PC-3 (cell line): ENCODE measurements at regions not wholly inside any gene's neighbourhood (a gene's known extent, or its start where the extent isn't known, plus 50 kb on each side); places are given as distances from the start of the nearest gene placed in this dataset.
A peak's percentile ranks its signal among the peaks of the same experiment; 100 is the strongest.

ENCODE experiments used
- ATAC-seq: fragments of 200-7000 bp; cut with Tn5 transposase; 2 replicates; pipeline ENCODE4 v1.9.1; 2020; ENCODE audit warnings: mild to moderate bottlenecking, moderate library complexity
- BruUV-seq: library from RNA; stranded (reverse); fragments of 400-500 nt; replicated peaks from 2 replicates; lab custom pipeline; 2021; lab: Mats Ljungman, UMichigan
- CTCF ChIA-PET: fragments of 300-600 bp; sonication (Branson Sonifier 250); formaldehyde crosslinking; loops from one replicate; lab custom pipeline; 2022; ENCODE audit warnings: antibody characterized with exemption; lab: Charles Lee
- POLR2A ChIA-PET: fragments of 300-600 bp; sonication (Branson Sonifier 250); formaldehyde crosslinking; loops from one replicate; lab custom pipeline; 2022; ENCODE audit warnings: antibody characterized with exemption; ENCODE audit not compliant: unreplicated experiment; lab: Charles Lee
- DNase-seq: peaks from one replicate; pipeline ENCODE4 v3.0.0-alpha.2; 2015
- H2AFZ ChIP-seq: fragments of 300-600 bp; sonication (generic); 2 replicates; pipeline ENCODE4 v1.6.0; 2016; ENCODE audit warnings: antibody characterized with exemption, low read length
- H3F3A ChIP-seq: fragments of 300-600 bp; sonication (generic); one replicate; pipeline ENCODE4 v1.6.0; 2017; ENCODE audit warnings: antibody characterized with exemption, low read length, control low read depth, mild to moderate bottlenecking; ENCODE audit not compliant: unreplicated experiment
- H3K27ac ChIP-seq: fragments of 300-600 bp; sonication (generic); 2 replicates; pipeline ENCODE4 v1.5.1; 2016; ENCODE audit warnings: mild to moderate bottlenecking, low read length
- H3K27me3 ChIP-seq: fragments of 300-600 bp; sonication (generic); 2 replicates; pipeline ENCODE4 v1.6.1; 2016; ENCODE audit warnings: low read length, mixed read lengths
- H3K36me3 ChIP-seq: fragments of 300-600 bp; sonication (generic); 2 replicates; pipeline ENCODE4 v1.6.1; 2016; ENCODE audit warnings: low read depth, mixed run types, low read length, mixed read lengths
- H3K4me1 ChIP-seq: fragments of 300-600 bp; sonication (generic); 2 replicates; pipeline ENCODE4 v1.5.1; 2016; ENCODE audit warnings: low read length; ENCODE audit not compliant: insufficient read depth
- H3K4me2 ChIP-seq: fragments of 300-600 bp; sonication (generic); 2 replicates; pipeline ENCODE4 v1.6.0; 2016; ENCODE audit warnings: low read length
- H3K4me3 ChIP-seq: fragments of 300-600 bp; sonication (generic); 2 replicates; pipeline ENCODE4 v1.5.1; 2016; ENCODE audit warnings: mild to moderate bottlenecking, low read length, mixed read lengths
- H3K79me2 ChIP-seq: fragments of 300-600 bp; sonication (generic); 2 replicates; pipeline ENCODE4 v1.6.1; 2017; ENCODE audit warnings: low read length, mixed read lengths
- H3K9ac ChIP-seq: fragments of 300-600 bp; sonication (generic); 2 replicates; pipeline ENCODE4 v1.6.0; 2016; ENCODE audit warnings: mild to moderate bottlenecking, low read length
- H3K9me2 ChIP-seq: fragments of 300-600 bp; sonication (generic); replicated peaks from 2 replicates; pipeline ENCODE4 v1.6.1; 2016; ENCODE audit warnings: mixed run types, low read length, mixed read lengths
- H3K9me3 ChIP-seq: fragments of 300-600 bp; sonication (generic); 2 replicates; pipeline ENCODE4 v1.6.1; 2016; ENCODE audit warnings: low read length, mixed read lengths
- H4K20me1 ChIP-seq: fragments of 300-600 bp; sonication (generic); 2 replicates; pipeline ENCODE4 v1.6.1; 2016; ENCODE audit warnings: low read length, mixed read lengths
- CTCF ChIP-seq: fragments of 300-600 bp; sonication (generic); conservative IDR thresholded peaks from 2 replicates; pipeline ENCODE4 v1.5.1; 2017; ENCODE audit warnings: antibody characterized with exemption, low read depth, mild to moderate bottlenecking, low read length
- EZH2 ChIP-seq: fragments of 300-600 bp; sonication (generic); IDR thresholded peaks from one replicate; pipeline ENCODE4 v1.6.1; 2017; ENCODE audit warnings: antibody characterized with exemption, mild to moderate bottlenecking, low read length; ENCODE audit not compliant: unreplicated experiment
- EZH2phosphoT487 ChIP-seq: fragments of 300-600 bp; sonication (generic); IDR thresholded peaks from 2 replicates; pipeline ENCODE4 v1.6.1; 2018; ENCODE audit warnings: mild to moderate bottlenecking, antibody characterized with exemption, low read length, borderline replicate concordance
- intact Hi-C: fragments of 100-400 bp; cut with micrococcal nuclease; formaldehyde crosslinking; loops from 2 replicates; pipeline ENCODE4 v1.9.0; 2023

DNA sequence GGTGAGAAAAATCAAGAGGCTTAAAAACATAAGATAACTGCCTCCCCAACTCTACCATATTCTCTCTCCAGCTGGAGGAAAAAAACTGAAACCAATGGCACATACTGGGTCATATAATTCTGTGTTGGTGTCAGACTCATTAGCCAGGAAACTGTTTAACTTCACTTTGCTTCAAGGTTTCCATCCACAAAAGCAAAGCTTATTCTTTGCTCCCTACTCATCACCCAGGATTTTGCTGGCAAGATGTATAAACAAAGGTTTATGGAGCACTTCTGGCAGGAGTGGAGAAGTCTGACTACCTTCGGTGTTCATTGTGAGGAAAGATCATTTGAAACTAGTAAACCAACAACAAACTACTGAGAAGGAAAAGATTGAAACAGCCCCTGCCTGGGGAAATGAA lies 197.5 kb upstream of the SERP2 start:
- Histone ChIP-seq H3K27ac (no peak overlapping the region), H3K27me3 (no peaks in the 10 kb centered on the region), H3K9me2 (no peaks in the 10 kb centered on the region), H3K79me2 (no peaks in the 10 kb centered on the region), H3K9ac (no peak overlapping the region), H3F3A (no peaks in the 10 kb centered on the region), H3K9me3 (no peaks in the 10 kb centered on the region), H4K20me1 (no peaks in the 10 kb centered on the region), H3K4me1 (peaks cover 7% of the 10 kb centered on the region; the same call in 1 of the 2 replicates), H3K4me2 (no peak overlapping the region), H3K36me3 (no peaks in the 10 kb centered on the region), H2AFZ (no peak overlapping the region), H3K4me3 (no peak overlapping the region)
- TF ChIP-seq EZH2phosphoT487 (no peak), CTCF (no peak), EZH2 (no peak)
- intact Hi-C loops: no loop called here
- peak; percentile 49; the same call in 1 of the 2 replicates for ATAC-seq
- ChIA-PET POLR2A (interaction anchor here (0.7 kb wide), 1 partner anchor 300 kb away, joined by 3 read pairs; no protein-coding TSS in a partner anchor), CTCF (no interaction called here)
- no TSS peak for BruUV-seq
- no peak for DNase-seq

DNA sequence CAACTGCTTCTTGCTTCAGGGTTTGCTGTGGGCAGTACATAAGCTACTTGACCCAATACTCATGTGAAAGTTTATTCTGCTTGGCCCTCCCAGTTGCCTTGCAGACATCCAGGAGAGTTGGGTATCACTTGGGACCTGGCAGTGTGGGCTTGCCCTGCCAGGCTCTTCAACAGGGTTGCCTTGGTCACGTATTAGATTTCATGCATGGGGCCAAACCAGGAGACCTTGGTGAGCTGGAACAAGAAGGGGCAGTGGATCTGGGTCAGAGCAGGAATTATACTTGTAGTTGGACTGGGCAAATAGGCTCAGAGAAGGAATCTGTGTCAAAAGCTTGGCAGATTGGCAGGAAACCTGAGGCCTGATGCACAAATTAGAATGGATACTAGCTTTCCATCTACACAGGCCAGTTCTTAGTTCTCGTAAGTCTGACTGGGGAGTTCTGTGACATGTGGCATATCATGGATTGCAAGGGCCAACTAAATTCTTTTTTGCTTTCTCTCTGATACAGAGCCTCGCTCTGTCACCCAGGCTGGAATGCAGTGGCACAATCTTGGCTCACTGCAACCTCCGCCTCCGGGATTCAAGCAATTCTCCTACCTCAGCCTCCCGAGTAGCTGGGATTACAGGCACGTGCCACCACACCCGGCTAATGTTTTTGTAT lies 192.6 kb upstream of the SERP2 start:
- CTCF ChIA-PET: no interaction called here
- Histone ChIP-seq H3K79me2 (no peaks in the 10 kb centered on the region), H3F3A (no peaks in the 10 kb centered on the region), H2AFZ (no peak overlapping the region), H3K4me1 (peaks cover 8% of the 10 kb centered on the region), H3K9ac (no peak overlapping the region), H4K20me1 (no peaks in the 10 kb centered on the region), H3K9me3 (no peaks in the 10 kb centered on the region), H3K9me2 (no peaks in the 10 kb centered on the region), H3K27ac (no peak overlapping the region; the same call in 1 of the 2 replicates), H3K36me3 (no peaks in the 10 kb centered on the region), H3K4me3 (no peak overlapping the region), H3K27me3 (no peaks in the 10 kb centered on the region), H3K4me2 (no peak overlapping the region)
- no peak for ATAC-seq
- DNase-seq: no peak
- POLR2A ChIA-PET: no interaction called here
- TF ChIP-seq EZH2 (no peak), CTCF (no peak), EZH2phosphoT487 (no peak)
- intact Hi-C loops: no loop called here
- BruUV-seq: no TSS peak

DNA sequence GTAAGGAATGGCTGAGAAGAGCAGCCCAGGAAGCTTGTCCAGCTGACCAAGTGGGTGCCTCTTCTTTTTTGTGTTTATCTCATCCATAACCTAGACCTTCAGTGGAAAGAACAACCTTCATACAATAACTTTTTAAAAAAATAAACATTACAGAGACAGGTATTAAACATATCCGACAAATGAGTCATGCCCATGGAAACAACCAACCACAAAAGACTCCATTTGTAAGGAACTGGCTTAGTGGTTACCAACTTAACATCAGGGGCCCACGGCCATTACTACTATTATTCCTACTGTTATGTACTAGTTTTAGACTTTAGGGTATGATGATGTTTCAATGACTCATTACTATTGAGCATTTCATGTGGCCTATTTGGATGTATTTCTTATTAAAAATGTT lies 191.7 kb upstream of the SERP2 start:
- Histone ChIP-seq H3K4me3 (no peak overlapping the region), H4K20me1 (no peaks in the 10 kb centered on the region), H3K36me3 (no peaks in the 10 kb centered on the region), H3K4me2 (0 out of 2 replicates have a peak overlapping the region, but pooled peaks have one; percentile 17), H3K27ac (peak overlapping the region; percentile 57), H3F3A (no peaks in the 10 kb centered on the region), H3K9me2 (no peaks in the 10 kb centered on the region), H3K27me3 (no peaks in the 10 kb centered on the region), H2AFZ (no peak overlapping the region), H3K9ac (no peak overlapping the region), H3K4me1 (peaks cover 8% of the 10 kb centered on the region), H3K79me2 (no peaks in the 10 kb centered on the region), H3K9me3 (no peaks in the 10 kb centered on the region)
- POLR2A ChIA-PET: no interaction called here
- intact Hi-C loops: no loop called here
- ATAC-seq (peak; percentile 74), DNase-seq (peak; percentile 60)
- CTCF ChIA-PET: no interaction called here
- no peak for TF ChIP-seq EZH2phosphoT487
- no peak for TF ChIP-seq CTCF
- TF ChIP-seq EZH2: no peak
- BruUV-seq: no TSS peak
